PFSK-1 (cell line): ENCODE measurements at regions not wholly inside any gene's neighbourhood (a gene's known extent, or its start where the extent isn't known, plus 50 kb on each side); places are given as distances from the start of the nearest gene placed in this dataset.

ENCODE experiments used
- POLR2AphosphoS5 ChIP-seq: IDR thresholded peaks from 2 replicates; pipeline ENCODE4 v1.6.1; 2012; ENCODE audit warnings: low read depth, mild to moderate bottlenecking, control low read depth, low read length, moderate library complexity
- REST ChIP-seq, 2 experiments: IDR thresholded peaks; 2 replicates each; pipeline versions ENCODE4 v1.6.1 to v1.8.0; 2011 to 2012; ENCODE audit warnings: low read depth in 2 of 2, low read length in 2 of 2, control low read depth in 1 of 2, inconsistent platforms in 1 of 2, mild to moderate bottlenecking in 1 of 2, moderate library complexity in 1 of 2; ENCODE audit not compliant: insufficient read depth in 1 of 2
- TAF1 ChIP-seq: IDR thresholded peaks from 2 replicates; pipeline ENCODE4 v1.6.1; 2012; ENCODE audit warnings: low read length, control low read depth, borderline replicate concordance; ENCODE audit not compliant: insufficient read depth

GRCh38 chr2:129895061-129895460 lies 84.4 kb upstream of the RAB6C start:
- TF ChIP-seq POLR2AphosphoS5 (no peak), TAF1 (no peak), REST (IDR thresholded peaks at IDR 0.05; ENCODE audit: insufficient read depth in 1 of 2, low read depth in 2 of 2, low read length in 2 of 2) (no peak)
